ENCODE measurements at regions not wholly inside any gene's neighbourhood (a gene's known extent, or its start where the extent isn't known, plus 50 kb on each side); places are given as distances from the start of the nearest gene placed in this dataset.
"Not testable (repeated sequence)": the region's sequence is repeated elsewhere in the genome, so short reads cannot be mapped to it uniquely, and the experiment has no call there.

DNA sequence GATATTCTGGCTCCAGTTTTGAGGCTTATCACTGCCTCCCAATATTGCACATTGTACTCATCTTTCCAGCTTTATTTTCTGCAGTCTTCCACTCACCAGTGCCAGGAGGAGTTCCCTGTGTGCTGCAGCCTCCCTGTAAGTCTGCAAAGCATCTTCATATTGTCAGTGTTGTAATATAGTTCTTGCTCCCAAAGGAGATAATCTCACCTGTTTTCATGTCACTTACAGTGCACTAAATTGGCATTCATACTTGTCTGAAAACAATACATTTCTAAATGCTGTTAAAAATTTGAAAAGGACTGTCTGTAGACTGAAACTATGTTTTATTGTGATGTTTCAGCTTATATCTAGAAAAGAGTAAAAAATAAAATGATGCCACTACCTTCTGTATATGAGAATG lies 146.8 kb upstream of the TMTC1 start:
- no peak for DNase-seq

DNA sequence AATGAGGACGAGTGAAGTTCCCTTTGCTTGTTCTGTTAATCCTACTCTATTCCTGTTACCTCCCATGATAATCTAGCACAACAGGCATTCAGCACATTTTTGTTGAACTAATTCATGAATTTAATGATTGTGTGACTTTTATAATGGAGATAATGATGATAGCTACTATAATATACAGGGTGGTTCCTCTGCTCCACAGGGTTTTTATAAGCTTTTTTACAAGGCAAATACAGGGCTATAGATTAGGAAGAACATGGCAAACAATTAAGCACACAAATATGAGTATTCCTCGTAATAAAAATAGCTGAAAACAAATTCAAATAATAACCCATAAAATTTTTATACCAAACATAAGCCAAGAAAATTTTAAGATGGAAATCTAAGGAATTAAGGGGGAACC lies 145.6 kb upstream of the TMTC1 start:
- no peak for DNase-seq

DNA sequence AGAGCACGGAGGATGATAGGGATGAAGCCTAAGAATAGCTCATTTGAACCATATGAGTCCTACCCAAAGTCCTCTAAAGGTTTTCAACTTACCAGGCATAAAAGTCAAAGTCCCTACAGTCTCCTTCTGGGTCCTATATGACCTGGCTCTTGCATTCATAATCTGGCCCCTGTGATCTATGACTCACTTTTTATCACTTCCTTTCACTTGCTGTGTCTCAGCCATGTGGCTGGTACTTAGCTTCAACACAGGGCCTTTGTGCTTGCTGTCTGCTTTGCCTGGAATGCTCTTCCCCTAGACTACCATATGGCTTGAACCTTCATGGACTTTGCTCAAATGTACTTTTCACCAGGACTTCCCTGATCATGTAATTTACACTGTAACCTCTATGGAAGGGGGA lies 137.6 kb upstream of the TMTC1 start:
- DNase-seq = no peak

DNA sequence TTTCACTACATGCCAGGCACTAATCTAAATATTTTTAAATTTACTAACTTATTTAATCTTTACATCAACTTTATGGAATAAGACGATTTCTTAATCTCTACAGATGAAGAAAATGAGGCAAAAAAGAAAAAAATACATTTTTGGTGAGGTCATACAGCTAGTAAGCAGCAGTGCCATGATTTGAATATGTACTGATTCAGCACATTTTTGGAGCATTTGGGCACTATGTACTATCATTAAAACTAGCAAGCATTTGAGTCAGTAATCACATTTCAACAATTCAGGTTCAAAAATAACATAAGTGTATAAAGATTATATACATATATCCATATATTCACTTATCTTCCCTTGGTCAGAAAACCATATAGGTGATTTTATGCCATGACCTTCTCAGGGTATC lies 124.4 kb upstream of the TMTC1 start:
- DNase-seq = no peak

DNA sequence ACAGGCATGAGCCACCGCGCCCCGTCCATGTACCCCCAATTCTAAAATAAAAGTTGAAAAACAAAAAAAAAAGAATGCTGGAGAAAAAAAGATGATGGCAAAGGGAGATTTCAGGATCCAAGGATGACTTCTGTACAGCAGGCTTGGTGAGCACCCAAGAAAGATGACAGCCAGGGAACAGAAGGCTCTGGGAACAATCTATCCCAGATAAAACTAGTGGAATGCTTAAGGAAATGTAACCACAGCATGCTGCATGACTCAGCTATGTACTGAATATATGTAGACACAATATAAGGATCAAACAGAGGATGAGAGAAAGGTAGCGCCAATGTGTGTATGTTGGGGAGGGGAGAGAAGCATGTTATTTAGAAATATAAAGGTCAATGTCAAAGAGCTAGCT lies 123.7 kb upstream of the TMTC1 start:
- no peak for DNase-seq

DNA sequence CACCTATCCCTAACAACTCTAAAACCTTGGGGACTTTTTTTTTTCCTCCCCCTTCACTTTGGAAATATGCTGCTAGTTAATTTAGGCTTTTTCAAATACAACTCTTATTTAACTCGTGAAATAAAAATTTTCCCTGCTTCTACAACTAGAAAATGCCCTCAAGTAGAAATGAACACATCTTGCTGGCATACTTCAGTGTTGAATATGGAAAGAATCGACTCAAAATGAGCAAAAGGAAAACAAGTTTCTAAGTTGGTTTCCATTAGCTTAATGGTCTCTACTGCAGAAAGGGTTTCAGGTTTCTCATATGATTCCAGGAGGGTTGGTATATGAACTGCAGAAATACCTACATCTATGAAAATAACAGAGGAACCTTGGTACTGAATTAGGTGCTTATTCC lies 118.3 kb upstream of the TMTC1 start:
- DNase-seq = no peak

DNA sequence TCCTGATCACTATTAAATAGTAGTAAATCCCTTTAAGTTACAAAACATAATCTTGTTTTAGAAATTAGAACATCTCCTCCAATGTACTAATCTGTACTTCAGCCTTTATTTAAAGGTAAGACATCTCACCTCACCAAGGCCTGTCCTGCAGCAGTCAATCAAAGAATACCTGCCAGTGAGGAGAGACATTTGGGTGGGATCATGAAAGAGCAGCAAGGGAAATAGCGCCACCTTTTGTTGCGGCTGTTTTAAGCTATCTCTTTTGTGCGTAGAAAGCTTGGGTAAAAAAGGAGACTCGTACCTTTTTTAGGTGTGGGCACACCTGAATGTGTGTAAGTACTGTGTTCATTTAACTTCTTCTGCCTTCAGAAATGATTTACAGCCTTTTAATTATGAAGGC lies 117.8 kb upstream of the TMTC1 start:
- no peak for DNase-seq

DNA sequence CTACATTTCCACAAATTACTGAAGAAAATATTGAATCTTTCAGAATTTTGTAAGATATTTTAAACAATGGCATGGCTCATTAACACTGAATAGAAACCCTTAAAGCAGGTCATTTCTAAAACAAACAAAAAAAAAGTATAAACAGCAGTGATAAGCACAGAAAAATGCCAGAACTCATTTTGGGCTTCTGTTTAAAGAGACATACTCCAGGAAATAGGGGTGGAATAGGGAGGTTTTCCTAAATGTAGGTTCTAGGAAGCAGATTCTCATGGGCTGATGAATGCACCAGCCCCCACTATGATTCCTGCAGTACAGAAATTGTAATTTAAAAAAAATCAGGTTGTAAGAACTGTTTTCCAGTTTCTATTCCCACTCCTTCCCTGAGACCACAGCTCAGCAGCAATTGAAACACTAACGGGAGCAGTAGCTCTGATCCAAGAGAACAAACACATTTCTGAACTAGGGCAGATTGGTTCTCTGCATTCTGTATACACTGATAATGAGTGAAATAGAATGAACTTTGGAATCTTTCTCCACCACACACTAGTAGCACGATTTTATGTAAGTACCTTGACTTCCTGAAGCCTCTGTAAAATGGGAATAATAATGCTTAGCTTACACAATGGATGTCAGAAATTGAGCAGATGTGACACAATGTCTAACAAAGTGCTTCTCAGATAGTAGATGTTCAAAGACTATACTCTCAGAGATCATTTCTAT lies 115.6 kb upstream of the TMTC1 start:
- DNase-seq = no peak

DNA sequence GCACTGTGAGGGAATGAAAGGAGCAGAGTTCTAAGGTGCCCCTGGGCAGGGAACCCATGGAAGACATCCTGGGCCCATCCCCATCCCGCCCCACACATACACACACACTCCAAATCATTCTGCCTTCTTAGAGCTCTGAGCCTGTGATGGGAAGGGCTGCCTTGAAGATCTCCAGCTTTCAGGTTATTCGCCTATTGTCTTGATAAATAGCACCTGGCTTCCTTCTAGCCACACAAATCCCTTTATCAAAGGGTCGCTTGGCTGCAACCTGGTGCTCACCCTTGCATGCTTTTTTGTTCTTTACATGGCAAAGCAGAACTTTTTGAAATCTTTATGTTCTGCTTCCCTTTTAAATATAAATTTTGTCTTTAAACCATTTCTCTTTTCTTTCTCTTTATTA lies 112.2 kb upstream of the TMTC1 start:
- no peak for DNase-seq

DNA sequence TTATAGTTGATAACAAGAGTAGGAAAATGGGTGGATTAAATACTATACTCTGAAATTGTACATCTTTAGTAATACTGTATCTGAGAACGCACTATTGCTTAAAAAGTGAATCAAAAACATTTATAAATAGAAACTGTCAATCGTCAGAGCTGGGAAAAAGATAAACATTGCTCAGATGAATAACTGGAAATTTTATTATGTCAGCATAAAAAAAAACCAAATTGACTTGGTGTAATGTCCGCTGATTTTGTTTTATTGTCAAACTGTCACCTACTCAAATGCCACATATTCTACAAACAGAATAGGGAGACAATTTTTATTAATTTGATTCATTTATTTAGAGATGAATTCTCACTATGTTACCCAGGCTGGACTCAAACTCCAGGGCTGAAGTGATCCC lies 109.3 kb upstream of the TMTC1 start:
- no peak for DNase-seq

DNA sequence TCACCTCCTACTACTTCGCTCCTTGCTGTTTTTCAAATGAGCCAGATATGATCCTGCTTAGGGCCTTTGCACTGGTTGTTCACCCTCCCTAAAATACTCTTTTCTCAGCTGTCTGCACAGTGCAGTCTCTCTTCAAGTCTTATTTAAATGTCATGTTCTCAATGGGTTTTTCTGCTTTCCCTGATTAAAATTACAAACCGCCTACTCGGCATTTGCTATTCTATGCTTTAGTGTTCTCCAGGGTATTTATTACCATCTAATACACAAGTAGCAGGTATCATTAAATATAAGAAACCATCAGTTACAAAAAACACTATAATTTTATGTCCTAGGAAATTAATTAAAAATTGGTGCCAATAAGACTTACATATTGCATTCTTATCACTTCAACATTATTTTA lies 108.0 kb upstream of the TMTC1 start:
- no peak for DNase-seq

DNA sequence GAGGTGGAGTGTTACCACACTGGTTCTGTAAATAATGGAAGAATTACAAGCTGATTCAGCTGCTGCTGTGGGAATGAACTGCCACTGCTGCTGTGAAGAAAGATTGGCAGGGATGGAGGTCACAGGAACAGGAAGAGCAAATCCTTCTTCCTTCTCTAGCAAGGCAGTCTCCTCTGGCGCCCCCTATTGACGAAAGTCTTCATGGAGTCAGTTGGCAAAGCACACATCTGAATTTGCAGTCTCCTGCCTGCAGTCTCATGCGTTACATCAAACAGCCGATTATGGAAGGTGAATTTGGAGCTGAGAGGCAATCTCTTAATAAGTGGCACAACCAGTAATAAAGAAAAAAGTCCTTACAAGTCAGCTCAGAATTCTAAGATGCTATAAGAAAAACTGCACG lies 106.0 kb upstream of the TMTC1 start:
- DNase-seq = peak; percentile 58

DNA sequence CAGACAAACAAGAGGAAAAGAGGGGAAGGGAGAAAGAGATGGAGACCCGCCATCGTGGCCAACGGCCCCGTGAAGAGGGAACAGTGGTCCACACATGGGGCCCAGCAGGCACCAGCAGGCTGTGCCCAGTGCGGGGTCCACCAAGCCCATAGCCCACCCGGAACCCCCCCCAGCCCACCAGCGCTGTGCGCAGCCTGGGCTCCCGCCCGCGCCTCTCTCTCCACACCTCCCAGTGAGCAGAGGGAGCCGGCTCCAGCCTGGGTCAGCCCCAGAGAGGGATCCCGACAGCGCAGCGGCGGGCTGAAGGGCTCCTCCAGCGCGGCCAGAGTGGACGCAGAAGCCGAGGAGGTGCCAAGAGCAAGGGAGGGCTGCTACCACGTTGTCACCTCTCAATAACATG lies 105.0 kb upstream of the TMTC1 start:
- no peak for DNase-seq

DNA sequence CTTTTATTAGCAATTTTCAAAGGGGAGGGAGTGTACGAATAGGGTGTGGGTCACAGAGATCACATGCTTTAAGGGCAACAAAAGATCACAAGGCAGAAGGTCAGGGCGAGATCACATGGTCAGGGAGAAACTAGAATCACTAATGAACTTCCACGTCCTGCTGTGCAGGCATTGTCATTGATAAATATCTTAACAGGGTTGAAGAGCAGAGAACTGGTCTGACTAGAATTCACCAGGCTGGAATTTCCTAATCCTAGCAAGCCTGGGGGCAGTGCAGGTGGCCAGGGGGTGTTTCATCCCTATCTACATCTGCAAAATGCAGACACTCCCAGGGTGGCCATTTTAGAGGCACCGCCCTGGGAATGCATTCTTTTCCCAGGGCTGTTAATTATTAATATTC lies 101.2 kb upstream of the TMTC1 start:
- not testable (repeated sequence) for DNase-seq

DNA sequence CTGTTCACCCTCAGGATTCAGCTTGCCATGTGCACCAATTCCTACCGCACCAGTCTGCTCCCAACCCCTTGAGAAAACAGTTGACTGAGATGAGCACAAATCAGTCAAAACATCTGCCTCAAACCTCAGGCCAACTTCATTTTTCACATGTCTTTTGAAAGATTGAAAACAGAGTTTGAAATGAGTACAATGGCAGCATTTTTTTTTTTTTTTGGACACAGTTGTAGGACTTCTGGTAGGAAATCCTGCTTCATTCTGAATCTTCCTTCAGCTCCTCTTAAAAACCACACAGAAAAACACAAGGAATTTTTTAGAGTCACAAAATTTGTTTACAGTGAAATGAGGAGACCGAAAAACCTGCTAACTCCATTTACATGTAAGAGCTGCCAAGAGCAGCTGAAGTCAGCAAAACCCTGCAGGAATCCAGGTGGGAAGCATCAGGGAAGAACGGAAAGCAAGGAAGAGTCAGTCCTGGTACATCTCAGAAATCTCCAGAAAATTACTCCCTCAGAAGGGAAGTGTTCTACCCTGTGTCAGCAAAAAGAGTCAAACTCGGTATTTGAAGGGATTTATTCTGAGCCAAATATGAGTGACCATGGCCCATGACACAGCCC lies 100.3 kb upstream of the TMTC1 start:
- no peak for DNase-seq

DNA sequence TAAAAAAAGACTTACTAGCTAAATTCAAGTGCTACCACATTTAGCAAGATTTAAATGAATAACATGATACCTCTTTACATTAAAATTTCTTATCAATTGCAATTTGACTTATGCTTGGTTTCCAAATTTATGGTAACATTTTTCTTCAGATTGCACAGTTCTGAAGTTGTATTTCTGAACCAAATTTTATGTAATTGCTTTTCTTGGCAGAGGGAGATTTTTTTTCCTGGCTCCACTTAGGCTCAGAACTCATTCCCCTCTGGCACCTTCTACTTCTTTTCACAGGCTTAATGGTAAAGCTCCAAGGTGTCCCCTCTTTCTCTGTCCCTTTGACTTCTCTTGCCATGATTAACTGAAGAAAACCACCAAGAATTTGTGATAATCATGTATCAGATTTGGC lies 99.8 kb upstream of the TMTC1 start:
- no peak for DNase-seq

DNA sequence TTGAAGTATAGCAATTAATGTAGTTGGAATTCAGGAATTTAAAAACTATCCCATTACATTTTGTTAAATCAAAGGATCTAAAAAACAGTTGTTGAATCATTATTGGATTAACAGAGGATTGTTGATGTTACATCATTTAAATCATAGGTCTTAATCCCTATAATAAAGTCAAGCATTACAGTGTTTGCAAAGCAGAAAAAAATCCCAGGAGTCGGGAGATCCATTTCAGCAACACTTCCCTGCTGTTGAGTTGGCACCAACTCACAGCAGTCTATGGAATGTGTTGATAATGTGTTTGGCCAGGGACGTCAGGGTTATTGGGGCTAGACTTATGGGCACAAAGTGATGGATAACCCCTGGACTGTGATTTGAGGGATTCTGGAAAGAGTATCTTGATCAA lies 99.1 kb upstream of the TMTC1 start:
- DNase-seq = no peak

DNA sequence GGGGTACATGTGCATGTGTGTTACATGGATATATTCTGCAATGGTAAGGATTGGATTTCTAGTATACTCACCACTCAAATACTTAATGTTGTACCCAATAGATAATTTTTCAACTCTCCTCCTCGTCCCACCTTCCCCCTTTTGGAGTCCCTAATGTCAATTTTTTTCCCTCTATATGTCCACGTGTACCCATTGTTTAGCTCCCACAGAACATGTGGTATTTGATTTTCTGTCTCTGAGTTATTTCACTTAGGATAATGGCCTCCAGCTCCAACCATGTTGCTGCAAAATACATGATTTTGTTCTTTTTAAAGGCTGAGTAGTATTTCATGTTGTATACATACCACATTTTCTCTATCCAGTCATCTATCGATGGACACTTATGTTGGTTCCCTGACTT lies 97.2 kb upstream of the TMTC1 start:
- no peak for DNase-seq

DNA sequence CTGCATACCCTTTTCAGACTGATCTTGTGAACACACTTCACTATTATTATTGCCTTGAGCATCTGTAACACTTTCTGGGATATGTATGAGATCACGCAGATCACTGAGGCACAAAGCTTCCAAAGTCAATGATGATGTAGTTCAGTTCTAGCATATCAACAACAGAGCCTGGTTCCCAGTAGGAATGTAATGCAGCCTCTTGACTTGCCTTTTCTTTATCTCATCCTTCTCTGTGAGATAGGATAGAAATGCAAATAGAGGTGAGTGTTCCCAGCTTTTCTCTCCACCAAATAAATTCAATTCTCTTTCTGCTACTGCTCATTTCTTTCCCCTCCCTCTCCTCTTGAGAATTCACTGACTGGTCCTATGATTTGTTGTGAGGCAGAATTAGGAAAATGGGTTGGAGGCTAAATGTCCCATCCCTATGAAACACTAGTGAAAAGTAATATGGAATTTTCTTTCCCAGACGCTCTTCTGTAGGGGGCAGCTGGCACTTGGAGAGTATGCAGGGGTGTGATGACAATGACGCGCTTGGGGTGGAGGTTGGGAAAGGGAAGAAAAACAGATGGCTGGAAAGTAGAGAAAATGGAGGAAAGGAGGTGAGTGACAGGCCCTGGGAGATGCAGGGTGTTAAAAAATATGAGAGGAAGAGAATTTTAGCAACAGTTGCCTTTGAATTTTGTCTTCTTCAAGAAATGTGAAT lies 96.0 kb upstream of the TMTC1 start:
- no peak for DNase-seq

DNA sequence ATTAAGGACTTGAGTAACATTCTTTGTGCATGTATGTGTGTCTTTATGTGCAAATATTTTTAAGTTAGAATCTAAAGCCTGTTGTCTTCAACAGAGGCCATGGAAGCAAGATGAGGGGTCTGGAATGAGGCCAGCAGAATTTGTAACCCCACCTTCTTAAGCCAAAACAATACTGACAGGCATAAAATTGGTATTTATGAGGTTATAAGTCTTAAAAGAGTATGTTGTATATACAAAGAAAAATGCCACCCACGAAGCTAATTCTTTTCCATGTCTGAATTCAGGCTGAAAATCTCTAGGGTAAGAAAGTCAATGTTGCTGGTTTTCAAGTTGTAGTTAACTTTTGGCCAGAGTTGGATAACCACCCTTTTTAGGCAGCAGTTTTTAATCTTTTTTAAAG lies 86.2 kb upstream of the TMTC1 start:
- DNase-seq = no peak

DNA sequence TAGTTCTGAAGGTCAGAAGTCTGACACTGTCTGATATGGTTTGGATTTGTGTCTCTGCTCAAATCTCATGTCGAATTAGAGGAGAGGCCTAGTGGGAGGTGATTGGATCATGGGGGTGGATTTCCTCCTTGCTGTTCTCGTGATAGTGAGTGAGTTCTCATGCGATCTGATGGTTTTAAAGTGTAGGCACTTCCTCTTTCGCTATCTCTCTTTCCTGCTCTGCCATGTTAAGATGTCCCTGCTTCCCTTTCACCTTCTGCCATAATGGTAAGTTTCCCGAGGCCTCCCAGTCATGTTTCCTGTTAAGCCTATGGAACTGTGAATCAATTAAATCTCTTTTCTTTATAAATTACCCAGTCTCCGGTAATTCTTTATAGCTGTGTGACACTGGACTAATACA lies 84.1 kb upstream of the TMTC1 start:
- DNase-seq = no peak

DNA sequence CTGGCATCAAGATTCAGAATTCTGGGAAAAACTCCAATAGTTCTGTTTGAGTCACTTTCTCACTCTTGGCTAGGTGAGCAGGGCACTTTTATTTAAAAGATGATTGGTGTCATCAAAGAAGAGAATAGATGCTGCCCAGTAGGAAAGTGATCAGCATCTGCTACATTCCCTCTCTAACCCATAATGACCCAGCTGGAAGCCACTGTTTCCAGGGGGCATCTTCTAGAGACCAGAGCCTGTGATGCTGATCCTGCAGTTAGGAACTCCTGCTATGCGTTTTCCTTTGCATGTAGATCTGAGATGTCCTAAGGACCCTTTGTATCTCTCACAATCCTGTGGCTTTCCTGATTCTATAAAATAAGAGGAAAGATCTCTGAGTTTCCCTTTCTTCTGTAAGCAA lies 79.9 kb upstream of the TMTC1 start:
- no peak for DNase-seq

DNA sequence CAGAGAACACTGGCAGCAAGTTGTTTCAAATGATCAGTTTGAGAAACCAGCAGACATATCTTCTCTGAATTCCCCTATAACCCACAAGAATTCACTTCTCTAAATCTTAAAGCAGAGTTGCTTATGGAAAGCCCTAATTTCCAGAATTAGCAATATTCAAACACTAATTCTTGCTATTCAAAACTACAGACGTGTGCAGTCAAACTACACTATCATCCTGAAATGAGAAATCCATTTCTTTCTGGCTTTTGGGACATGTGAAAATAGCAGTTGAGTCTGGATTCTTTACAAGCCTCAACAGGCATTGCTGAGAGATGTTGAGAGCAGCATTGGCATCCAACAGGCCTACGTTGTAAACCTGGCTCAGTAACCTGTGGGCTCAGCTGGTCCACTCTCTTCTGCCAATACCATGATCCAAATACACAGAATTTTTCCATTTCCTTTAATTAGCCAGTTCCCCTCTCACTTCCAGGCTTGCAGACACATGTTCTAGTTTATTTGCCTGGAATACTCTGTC lies 74.6 kb upstream of the TMTC1 start:
- no peak for DNase-seq

DNA sequence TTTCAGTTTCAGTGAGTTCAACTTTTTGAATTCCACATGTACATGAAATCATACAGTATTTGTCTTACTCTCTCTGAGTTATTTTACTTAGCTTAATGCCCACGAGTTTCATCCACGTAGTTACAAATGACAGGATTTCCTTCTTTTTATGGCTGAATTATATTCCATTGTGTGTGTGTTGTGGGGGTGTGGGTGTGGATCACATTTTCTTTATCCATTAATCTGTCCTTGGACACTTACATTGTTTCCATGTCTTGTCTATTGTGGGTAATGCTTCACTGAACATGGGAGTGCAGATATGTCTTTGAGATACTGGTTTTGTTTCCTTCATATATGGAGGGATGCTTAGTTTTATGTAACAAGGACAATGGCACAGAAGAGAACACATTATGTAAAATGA lies 63.5 kb upstream of the TMTC1 start:
- no peak for DNase-seq

Measured in stimulated activated CD8-positive, alpha-beta memory T cell treated with anti-CD3 and anti-CD28 coated beads, Interleukin-4, amount 100 ng/mL, for 48 hours (primary cell).